ENCODE measurements at regions not wholly inside any gene's neighbourhood (a gene's known extent, or its start where the extent isn't known, plus 50 kb on each side); places are given as distances from the start of the nearest gene placed in this dataset.
"Not testable (repeated sequence)": the region's sequence is repeated elsewhere in the genome, so short reads cannot be mapped to it uniquely, and the experiment has no call there.

- no peak for DNase-seq (ENCODE audit: low read depth)
- TF ChIP-seq, protein P1, sequence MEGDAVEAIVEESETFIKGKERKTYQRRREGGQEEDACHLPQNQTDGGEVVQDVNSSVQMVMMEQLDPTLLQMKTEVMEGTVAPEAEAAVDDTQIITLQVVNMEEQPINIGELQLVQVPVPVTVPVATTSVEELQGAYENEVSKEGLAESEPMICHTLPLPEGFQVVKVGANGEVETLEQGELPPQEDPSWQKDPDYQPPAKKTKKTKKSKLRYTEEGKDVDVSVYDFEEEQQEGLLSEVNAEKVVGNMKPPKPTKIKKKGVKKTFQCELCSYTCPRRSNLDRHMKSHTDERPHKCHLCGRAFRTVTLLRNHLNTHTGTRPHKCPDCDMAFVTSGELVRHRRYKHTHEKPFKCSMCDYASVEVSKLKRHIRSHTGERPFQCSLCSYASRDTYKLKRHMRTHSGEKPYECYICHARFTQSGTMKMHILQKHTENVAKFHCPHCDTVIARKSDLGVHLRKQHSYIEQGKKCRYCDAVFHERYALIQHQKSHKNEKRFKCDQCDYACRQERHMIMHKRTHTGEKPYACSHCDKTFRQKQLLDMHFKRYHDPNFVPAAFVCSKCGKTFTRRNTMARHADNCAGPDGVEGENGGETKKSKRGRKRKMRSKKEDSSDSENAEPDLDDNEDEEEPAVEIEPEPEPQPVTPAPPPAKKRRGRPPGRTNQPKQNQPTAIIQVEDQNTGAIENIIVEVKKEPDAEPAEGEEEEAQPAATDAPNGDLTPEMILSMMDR (IDR thresholded peaks at IDR 0.05; ENCODE audit: control insufficient read depth, insufficient read depth, low read depth, low read length, missing control alignments) = no peak
- H3K4me3 ChIP-seq (ENCODE audit: control insufficient read depth, low read depth, low read length) = no peak overlapping the region
Observed at GRCh38 chr11:112620621-112621394, 340.4 kb upstream of the NCAM1 start.

- no peak for DNase-seq (ENCODE audit: low read depth)
- TF ChIP-seq, protein P1 (IDR thresholded peaks at IDR 0.05; ENCODE audit: control insufficient read depth, insufficient read depth, low read depth, low read length, missing control alignments) = no peak
- no peak overlapping the region for H3K4me3 ChIP-seq (ENCODE audit: control insufficient read depth, low read depth, low read length)
Observed at GRCh38 chr11:112623057-112623456, 338.2 kb upstream of the NCAM1 start.

DNA sequence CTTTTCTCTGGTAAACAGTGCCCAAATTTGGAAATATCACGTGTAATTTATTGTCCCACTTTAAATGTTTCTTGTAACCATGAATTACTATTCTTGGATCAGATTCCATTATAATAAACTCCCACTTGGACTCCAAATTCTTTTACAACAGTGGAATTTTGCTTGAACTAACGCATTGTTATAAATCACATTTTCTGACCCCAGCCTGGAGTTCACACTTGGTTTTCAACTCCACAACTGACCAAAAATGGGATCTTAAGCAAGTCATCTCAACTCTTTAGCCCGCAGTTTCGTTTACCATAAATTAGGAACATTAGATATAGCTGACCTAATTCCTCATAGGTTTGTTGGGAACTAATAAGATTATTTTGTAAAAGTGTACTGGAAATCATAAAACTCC, 336.8 kb upstream of the NCAM1 start:
- H3K4me3 ChIP-seq (ENCODE audit: control insufficient read depth, low read depth, low read length) = no peak overlapping the region
- DNase-seq (ENCODE audit: low read depth) = no peak
- TF ChIP-seq, protein P1 (IDR thresholded peaks at IDR 0.05; ENCODE audit: control insufficient read depth, insufficient read depth, low read depth, low read length, missing control alignments) = no peak

GRCh38 chr11:112624971-112625370, 336.2 kb upstream of the NCAM1 start:
- not testable (repeated sequence) for H3K4me3 ChIP-seq (ENCODE audit: control insufficient read depth, low read depth, low read length); DNase-seq (ENCODE audit: low read depth)

- H3K4me3 ChIP-seq (ENCODE audit: control insufficient read depth, low read depth, low read length) = no peak overlapping the region
- no peak for DNase-seq (ENCODE audit: low read depth)
- TF ChIP-seq, protein P1 (IDR thresholded peaks at IDR 0.05; ENCODE audit: control insufficient read depth, insufficient read depth, low read depth, low read length, missing control alignments) = no peak
Observed at GRCh38 chr11:112625814-112626213, 335.4 kb upstream of the NCAM1 start.

DNA sequence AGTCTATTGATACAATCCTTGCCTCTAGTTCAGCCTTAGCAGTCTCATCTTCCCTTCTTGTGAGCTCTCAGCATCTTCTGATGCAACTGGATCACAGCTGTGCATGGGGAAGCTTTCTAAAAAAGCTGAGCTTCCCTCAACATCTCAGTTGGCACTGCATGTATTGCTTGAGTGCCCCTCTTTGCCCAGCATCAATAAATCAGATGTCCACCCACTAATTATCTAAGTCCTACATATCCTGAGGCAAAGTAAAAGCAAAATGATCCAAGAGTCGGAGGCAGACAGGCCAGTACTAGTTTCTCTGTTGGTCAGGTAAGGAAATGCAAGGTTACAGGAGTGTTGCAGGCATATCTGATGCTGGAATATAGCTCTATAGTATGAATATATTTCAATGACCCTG, 334.5 kb upstream of the NCAM1 start:
- no peak for DNase-seq (ENCODE audit: low read depth)
- TF ChIP-seq, protein P1 (IDR thresholded peaks at IDR 0.05; ENCODE audit: control insufficient read depth, insufficient read depth, low read depth, low read length, missing control alignments) = no peak
- no peak overlapping the region for H3K4me3 ChIP-seq (ENCODE audit: control insufficient read depth, low read depth, low read length)

DNA sequence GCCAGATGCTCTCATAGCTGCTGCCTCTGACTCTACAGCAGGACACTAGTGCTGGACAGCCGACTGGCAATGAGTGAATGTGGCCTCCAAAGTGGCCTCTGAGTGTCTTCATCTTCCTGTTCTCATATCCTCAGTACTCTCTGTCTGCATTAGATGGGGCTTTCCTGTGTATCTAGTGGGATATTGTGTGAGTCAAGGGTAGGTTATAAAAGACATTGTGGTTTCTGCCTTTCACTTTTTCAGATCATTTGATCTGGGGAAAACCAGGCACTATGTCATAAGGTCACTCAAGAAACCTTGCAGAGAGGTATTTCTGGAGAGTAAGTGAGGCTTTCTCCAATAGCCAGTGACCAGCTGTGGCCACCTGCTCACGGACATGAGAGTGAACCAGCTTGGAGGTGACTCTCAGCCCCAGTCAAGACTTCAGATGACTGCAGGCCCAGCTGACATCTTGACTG, 333.6 kb upstream of the NCAM1 start:
- TF ChIP-seq, protein P1 (IDR thresholded peaks at IDR 0.05; ENCODE audit: control insufficient read depth, insufficient read depth, low read depth, low read length, missing control alignments) = no peak
- DNase-seq (ENCODE audit: low read depth) = no peak

More for the DNA sequence above, 333.6 kb upstream of the NCAM1 start:
- no peak overlapping the region for H3K4me3 ChIP-seq (ENCODE audit: control insufficient read depth, low read depth, low read length)
